ENCODE measurements at regions not wholly inside any gene's neighbourhood (a gene's known extent, or its start where the extent isn't known, plus 50 kb on each side); places are given as distances from the start of the nearest gene placed in this dataset.

DNA sequence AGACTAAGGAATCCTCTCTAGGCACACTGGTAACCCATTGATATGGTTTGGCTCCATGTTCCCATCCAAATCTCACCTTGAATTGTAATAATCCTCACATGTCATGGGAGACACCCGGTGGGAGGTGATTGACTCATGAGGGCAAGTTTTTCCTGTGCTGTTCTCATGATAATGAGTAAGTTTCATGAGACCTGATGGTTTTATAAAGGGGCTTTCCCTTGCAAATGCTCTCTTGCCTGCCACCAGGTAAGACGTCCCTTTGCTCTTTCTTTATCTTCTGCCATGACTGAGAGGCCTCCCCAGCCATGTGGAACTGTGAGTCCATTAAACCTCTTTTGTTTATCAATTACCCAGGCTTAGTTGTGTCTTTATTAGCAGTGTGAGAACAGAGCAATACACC, 81.4 kb upstream of the GPC6 start:
- no peak for DNase-seq (ENCODE audit: low read depth, low spot score)
- Mint-ChIP-seq H3K4me3 (no peak overlapping the region), H3K4me1 (peaks cover 6% of the 10 kb centered on the region), H3K36me3 (ENCODE audit: low read depth) (no peaks in the 10 kb centered on the region), H3K27me3 (ENCODE audit: low read depth) (no peaks in the 10 kb centered on the region), H3K9me3 (no peaks in the 10 kb centered on the region), H3K27ac (ENCODE audit: unreplicated experiment) (no peak overlapping the region)
- TF ChIP-seq, protein P1, sequence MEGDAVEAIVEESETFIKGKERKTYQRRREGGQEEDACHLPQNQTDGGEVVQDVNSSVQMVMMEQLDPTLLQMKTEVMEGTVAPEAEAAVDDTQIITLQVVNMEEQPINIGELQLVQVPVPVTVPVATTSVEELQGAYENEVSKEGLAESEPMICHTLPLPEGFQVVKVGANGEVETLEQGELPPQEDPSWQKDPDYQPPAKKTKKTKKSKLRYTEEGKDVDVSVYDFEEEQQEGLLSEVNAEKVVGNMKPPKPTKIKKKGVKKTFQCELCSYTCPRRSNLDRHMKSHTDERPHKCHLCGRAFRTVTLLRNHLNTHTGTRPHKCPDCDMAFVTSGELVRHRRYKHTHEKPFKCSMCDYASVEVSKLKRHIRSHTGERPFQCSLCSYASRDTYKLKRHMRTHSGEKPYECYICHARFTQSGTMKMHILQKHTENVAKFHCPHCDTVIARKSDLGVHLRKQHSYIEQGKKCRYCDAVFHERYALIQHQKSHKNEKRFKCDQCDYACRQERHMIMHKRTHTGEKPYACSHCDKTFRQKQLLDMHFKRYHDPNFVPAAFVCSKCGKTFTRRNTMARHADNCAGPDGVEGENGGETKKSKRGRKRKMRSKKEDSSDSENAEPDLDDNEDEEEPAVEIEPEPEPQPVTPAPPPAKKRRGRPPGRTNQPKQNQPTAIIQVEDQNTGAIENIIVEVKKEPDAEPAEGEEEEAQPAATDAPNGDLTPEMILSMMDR (conservative IDR thresholded peaks at IDR 0.05) = no peak

DNA sequence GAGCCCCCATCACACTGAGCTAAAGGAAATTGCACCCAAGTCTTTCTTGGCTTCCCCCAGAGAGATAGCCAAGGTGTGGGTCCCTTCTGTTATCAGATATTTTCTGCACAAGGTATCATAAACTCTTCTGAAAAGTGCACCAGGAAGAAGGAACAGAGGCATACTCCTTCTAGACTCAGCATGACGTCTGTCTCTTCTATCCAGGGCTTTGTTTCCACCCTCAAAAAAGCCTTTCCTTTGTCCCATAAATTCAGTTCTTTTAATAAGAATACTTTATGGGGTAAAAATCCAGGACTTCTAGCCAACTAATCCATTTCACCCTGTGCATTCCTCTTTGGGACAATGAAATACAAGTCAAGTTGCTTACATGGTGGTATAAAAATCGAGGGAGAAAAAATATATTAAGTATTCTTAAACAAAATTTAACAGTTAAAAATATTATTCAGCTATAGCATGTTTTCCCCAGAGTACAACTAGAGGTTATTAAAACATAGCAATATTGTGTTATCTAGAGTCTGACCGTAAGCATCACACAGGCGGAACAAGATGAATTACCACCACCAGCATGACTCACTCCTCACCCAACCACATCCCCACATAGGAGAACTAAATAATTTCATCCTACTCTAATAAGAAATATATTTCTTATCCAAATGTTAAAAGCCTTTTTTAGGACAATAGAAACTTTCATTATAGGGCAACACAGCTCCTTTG, 79.9 kb upstream of the GPC6 start:
- no peak for DNase-seq (ENCODE audit: low read depth, low spot score)
- Mint-ChIP-seq H3K27me3 (ENCODE audit: low read depth) (no peaks in the 10 kb centered on the region), H3K4me3 (no peak overlapping the region), H3K4me1 (peaks cover 9% of the 10 kb centered on the region), H3K27ac (ENCODE audit: unreplicated experiment) (no peak overlapping the region), H3K36me3 (ENCODE audit: low read depth) (no peaks in the 10 kb centered on the region), H3K9me3 (no peaks in the 10 kb centered on the region)
- TF ChIP-seq, protein P1 (conservative IDR thresholded peaks at IDR 0.05) = no peak

DNA sequence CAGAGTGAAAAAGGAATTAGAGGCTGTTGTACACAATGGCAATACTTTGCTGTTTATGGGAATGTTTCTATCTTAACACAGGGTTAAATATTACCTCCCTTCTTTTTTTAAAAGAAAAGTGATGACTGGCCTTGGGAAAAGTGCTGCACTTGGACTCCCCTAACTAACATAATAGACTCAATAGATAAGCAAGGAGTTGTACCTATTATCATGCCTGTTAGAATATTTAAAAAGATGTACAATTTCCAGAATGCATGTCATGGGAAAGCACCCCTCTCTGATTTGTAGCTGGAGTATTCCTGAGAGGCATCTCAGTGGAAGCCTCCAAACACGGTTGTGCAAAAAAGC, 79.3 kb upstream of the GPC6 start:
- Mint-ChIP-seq H3K9me3 (no peaks in the 10 kb centered on the region), H3K27ac (ENCODE audit: unreplicated experiment) (no peak overlapping the region), H3K4me3 (no peak overlapping the region), H3K27me3 (ENCODE audit: low read depth) (no peaks in the 10 kb centered on the region), H3K4me1 (peaks cover 9% of the 10 kb centered on the region), H3K36me3 (ENCODE audit: low read depth) (no peaks in the 10 kb centered on the region)
- TF ChIP-seq, protein P1 (conservative IDR thresholded peaks at IDR 0.05) = no peak
- DNase-seq (ENCODE audit: low read depth, low spot score) = no peak

GRCh38 chr13:93147946-93148345, 78.7 kb upstream of the GPC6 start:
- H3K36me3 Mint-ChIP-seq (ENCODE audit: low read depth) = no peaks in the 10 kb centered on the region
- no peaks in the 10 kb centered on the region for H3K9me3 Mint-ChIP-seq
- no peak for DNase-seq (ENCODE audit: low read depth, low spot score)
- TF ChIP-seq, protein P1 (conservative IDR thresholded peaks at IDR 0.05) = no peak
- H3K27ac Mint-ChIP-seq (ENCODE audit: unreplicated experiment) = no peak overlapping the region
- no peak overlapping the region for H3K4me3 Mint-ChIP-seq
- no peaks in the 10 kb centered on the region for H3K27me3 Mint-ChIP-seq (ENCODE audit: low read depth)
- H3K4me1 Mint-ChIP-seq = peaks cover 9% of the 10 kb centered on the region

DNA sequence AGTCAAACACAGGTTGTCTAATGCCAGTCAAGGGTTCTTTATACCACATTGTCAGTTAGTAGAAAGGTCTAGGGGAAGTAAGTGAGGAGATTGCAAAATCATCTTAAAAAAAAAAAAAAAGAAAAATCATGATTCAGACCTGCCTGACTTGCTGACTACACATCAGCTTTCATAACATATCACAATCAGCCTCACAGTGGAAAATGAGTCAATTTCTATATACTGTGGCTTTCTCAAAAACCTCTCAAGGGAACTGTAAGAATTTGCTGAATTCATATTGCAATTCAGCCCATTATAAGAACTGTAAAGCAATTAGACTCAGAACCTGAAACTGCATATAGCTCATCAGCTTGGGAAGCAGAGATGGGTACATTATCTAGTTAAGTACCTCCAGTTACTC, 75.3 kb upstream of the GPC6 start:
- H3K27ac Mint-ChIP-seq (ENCODE audit: unreplicated experiment) = no peak overlapping the region
- DNase-seq (ENCODE audit: low read depth, low spot score) = no peak
- no peaks in the 10 kb centered on the region for H3K36me3 Mint-ChIP-seq (ENCODE audit: low read depth)
- H3K4me3 Mint-ChIP-seq = no peak overlapping the region
- H3K4me1 Mint-ChIP-seq = peaks cover 9% of the 10 kb centered on the region
- TF ChIP-seq, protein P1 (conservative IDR thresholded peaks at IDR 0.05) = no peak
- no peaks in the 10 kb centered on the region for H3K27me3 Mint-ChIP-seq (ENCODE audit: low read depth)
- no peaks in the 10 kb centered on the region for H3K9me3 Mint-ChIP-seq

All from neural crest cell (in vitro differentiated cells).